ENCODE measurements at regions not wholly inside any gene's neighbourhood (a gene's known extent, or its start where the extent isn't known, plus 50 kb on each side); places are given as distances from the start of the nearest gene placed in this dataset.

- WGBS (ENCODE audit: extremely low coverage, insufficient coverage, insufficient read length), result no CpG with 5 or more reads among the region's 2 CpGs
Observed at GRCh38 chr12:76664731-76665130, 99.2 kb upstream of the ZDHHC17 start.

GRCh38 chr12:76666290-76666835 lies 97.6 kb upstream of the ZDHHC17 start:
- Histone ChIP-seq H3K4ac (ENCODE audit: low read depth, low read length) (no peak overlapping the region), H3K27ac (ENCODE audit: low read depth, low read length) (no peak overlapping the region), H2BK12ac (ENCODE audit: low read length) (no peak overlapping the region), H3K4me3 (ENCODE audit: low read depth, low read length) (no peak overlapping the region), H3K4me2 (ENCODE audit: low read length) (no peak overlapping the region), H2BK5ac (ENCODE audit: low read depth, low read length, poor library complexity) (no peak overlapping the region), H3K9me3 (ENCODE audit: insufficient read depth, low read depth, low read length) (no peaks in the 10 kb centered on the region), H3K4me1 (ENCODE audit: control insufficient read depth in 1 of 2, insufficient read depth in 2 of 2, low read length in 2 of 2) (peaks cover 4 to 9% of the 10 kb centered on the region in 2 experiments), H4K8ac (ENCODE audit: low read depth, low read length) (no peak overlapping the region), H3K79me1 (ENCODE audit: low read length) (peaks cover 7% of the 10 kb centered on the region), H3K18ac (ENCODE audit: low read length) (no peak overlapping the region), H3K79me2 (ENCODE audit: control insufficient read depth, insufficient read depth, low read length, poor library complexity) (no peaks in the 10 kb centered on the region), H3K23ac (ENCODE audit: low read length) (no peak overlapping the region), H3K27me3 (ENCODE audit: insufficient read depth, low read length) (no peaks in the 10 kb centered on the region), H2AFZ (ENCODE audit: insufficient read depth, low read length, poor library complexity) (no peak overlapping the region), H3K14ac (ENCODE audit: low read length) (no peak overlapping the region), H4K91ac (ENCODE audit: low read depth, low read length) (no peak overlapping the region), H4K12ac (ENCODE audit: low read depth, low read length) (no peak overlapping the region), H3K9ac (ENCODE audit: low read length) (no peak overlapping the region), H2BK120ac (ENCODE audit: insufficient read depth, low read length, poor library complexity) (no peak overlapping the region), H2AK5ac (ENCODE audit: low read length) (no peak overlapping the region), H3K36me3 (ENCODE audit: control insufficient read depth in 1 of 2, insufficient read depth in 2 of 2, low read length in 2 of 2) (no peaks in the 10 kb centered on the region)
- no CpG with 5 or more reads among the region's 6 CpGs for WGBS (ENCODE audit: extremely low coverage, insufficient coverage, insufficient read length)
- peak in 1 of 2 donors; percentile 17 for DNase-seq

More at GRCh38 chr12:76664731-76665130, 99.2 kb upstream of the ZDHHC17 start:
- no peaks in the 10 kb centered on the region for H3K79me2 ChIP-seq (ENCODE audit: control insufficient read depth, insufficient read depth, low read length, poor library complexity)
- peaks cover under 1 to 4% of the 10 kb centered on the region in 2 experiments for H3K4me1 ChIP-seq (ENCODE audit: control insufficient read depth in 1 of 2, insufficient read depth in 2 of 2, low read length in 2 of 2)
- no peak overlapping the region for H3K18ac ChIP-seq (ENCODE audit: low read length)
- no peak overlapping the region for H2BK12ac ChIP-seq (ENCODE audit: low read length)
- no peak overlapping the region for H3K23ac ChIP-seq (ENCODE audit: low read length)
- no peak overlapping the region for H2AK5ac ChIP-seq (ENCODE audit: low read length)
- H3K79me1 ChIP-seq (ENCODE audit: low read length), result peaks cover 1% of the 10 kb centered on the region
- no peaks in the 10 kb centered on the region for H3K9me3 ChIP-seq (ENCODE audit: insufficient read depth, low read depth, low read length)
- H3K4me3 ChIP-seq (ENCODE audit: low read depth, low read length), result no peak overlapping the region
- no peak overlapping the region for H4K8ac ChIP-seq (ENCODE audit: low read depth, low read length)
- no peak overlapping the region for H2BK120ac ChIP-seq (ENCODE audit: insufficient read depth, low read length, poor library complexity)
- no peaks in the 10 kb centered on the region for H3K36me3 ChIP-seq (ENCODE audit: control insufficient read depth in 1 of 2, insufficient read depth in 2 of 2, low read length in 2 of 2)
- H3K4me2 ChIP-seq (ENCODE audit: low read length), result no peak overlapping the region
- DNase-seq, result no peak
- no peak overlapping the region for H4K91ac ChIP-seq (ENCODE audit: low read depth, low read length)
- H2BK5ac ChIP-seq (ENCODE audit: low read depth, low read length, poor library complexity), result no peak overlapping the region
- H3K4ac ChIP-seq (ENCODE audit: low read depth, low read length), result no peak overlapping the region
- H3K27ac ChIP-seq (ENCODE audit: low read depth, low read length), result no peak overlapping the region
- H3K14ac ChIP-seq (ENCODE audit: low read length), result no peak overlapping the region
- H3K27me3 ChIP-seq (ENCODE audit: insufficient read depth, low read length), result no peaks in the 10 kb centered on the region
- H4K12ac ChIP-seq (ENCODE audit: low read depth, low read length), result no peak overlapping the region
- H2AFZ ChIP-seq (ENCODE audit: insufficient read depth, low read length, poor library complexity), result no peak overlapping the region
- H3K9ac ChIP-seq (ENCODE audit: low read length), result no peak overlapping the region

DNA sequence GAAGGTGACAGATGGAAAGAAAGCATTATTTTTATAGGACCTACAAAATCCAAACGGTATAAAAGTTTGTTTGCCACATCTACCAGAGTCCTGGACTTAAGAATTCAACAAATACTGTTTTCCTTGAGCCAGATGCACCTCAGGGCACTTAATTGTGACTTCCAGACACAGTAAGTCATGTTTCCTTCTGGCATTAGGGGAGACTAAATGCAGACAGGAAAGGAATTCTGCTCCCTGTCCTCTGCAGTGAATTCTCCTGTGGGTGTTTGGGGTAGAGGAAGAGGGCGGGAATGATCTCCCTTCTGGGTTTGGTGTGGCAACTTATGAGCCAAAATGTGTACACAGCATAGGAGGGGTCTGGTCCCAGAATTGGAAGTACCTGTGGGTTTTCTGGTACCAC lies 93.9 kb upstream of the ZDHHC17 start:
- Histone ChIP-seq H2BK12ac (ENCODE audit: low read length) (peak overlapping the region; percentile 32), H4K8ac (ENCODE audit: low read depth, low read length) (peak overlapping the region; percentile 39), H3K4me1 (ENCODE audit: control insufficient read depth in 1 of 2, insufficient read depth in 2 of 2, low read length in 2 of 2) (peaks cover 4 to 9% of the 10 kb centered on the region in 2 experiments), H3K79me1 (ENCODE audit: low read length) (peaks cover 7% of the 10 kb centered on the region), H3K4me2 (ENCODE audit: low read length) (peak overlapping the region; percentile 37), H3K27me3 (ENCODE audit: insufficient read depth, low read length) (no peaks in the 10 kb centered on the region), H2BK5ac (ENCODE audit: low read depth, low read length, poor library complexity) (peak overlapping the region; percentile 76), H3K4ac (ENCODE audit: low read depth, low read length) (no peak overlapping the region), H4K12ac (ENCODE audit: low read depth, low read length) (no peak overlapping the region), H2AFZ (ENCODE audit: insufficient read depth, low read length, poor library complexity) (no peak overlapping the region), H3K23ac (ENCODE audit: low read length) (no peak overlapping the region), H2AK5ac (ENCODE audit: low read length) (no peak overlapping the region), H3K18ac (ENCODE audit: low read length) (no peak overlapping the region), H3K36me3 (ENCODE audit: control insufficient read depth in 1 of 2, insufficient read depth in 2 of 2, low read length in 2 of 2) (no peaks in the 10 kb centered on the region), H3K14ac (ENCODE audit: low read length) (no peak overlapping the region), H3K4me3 (ENCODE audit: low read depth, low read length) (no peak overlapping the region), H3K9me3 (ENCODE audit: insufficient read depth, low read depth, low read length) (no peaks in the 10 kb centered on the region), H2BK120ac (ENCODE audit: insufficient read depth, low read length, poor library complexity) (peak overlapping the region; percentile 49), H3K27ac (ENCODE audit: low read depth, low read length) (peak overlapping the region; percentile 93), H4K91ac (ENCODE audit: low read depth, low read length) (peak overlapping the region; percentile 82), H3K79me2 (ENCODE audit: control insufficient read depth, insufficient read depth, low read length, poor library complexity) (no peaks in the 10 kb centered on the region), H3K9ac (ENCODE audit: low read length) (no peak overlapping the region)
- no CpG with 5 or more reads among the region's 2 CpGs for WGBS (ENCODE audit: extremely low coverage, insufficient coverage, insufficient read length)
- no peak for DNase-seq

DNA sequence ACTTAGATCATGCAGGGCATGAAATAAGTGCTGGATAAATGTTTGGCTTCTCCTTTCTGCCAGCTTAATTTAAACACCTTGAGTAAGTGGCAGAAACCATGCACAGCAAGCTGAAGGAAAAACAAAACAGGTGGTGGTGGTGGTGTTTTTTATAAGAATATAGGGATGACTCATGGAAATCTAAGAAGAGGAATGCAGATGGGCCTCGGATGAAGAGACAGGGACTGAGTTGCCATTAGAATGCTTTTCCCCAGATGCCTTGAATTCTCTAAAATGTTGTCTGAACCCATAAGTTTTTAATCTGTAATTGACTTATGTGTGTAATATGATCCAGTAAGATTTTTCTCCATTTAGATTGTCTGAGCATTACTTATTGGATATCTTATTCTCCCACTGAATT lies 93.1 kb upstream of the ZDHHC17 start:
- Histone ChIP-seq H2BK5ac (ENCODE audit: low read depth, low read length, poor library complexity) (no peak overlapping the region), H4K12ac (ENCODE audit: low read depth, low read length) (no peak overlapping the region), H3K4me1 (ENCODE audit: control insufficient read depth in 1 of 2, insufficient read depth in 2 of 2, low read length in 2 of 2) (peaks cover 4 to 9% of the 10 kb centered on the region in 2 experiments), H2AFZ (ENCODE audit: insufficient read depth, low read length, poor library complexity) (no peak overlapping the region), H2BK120ac (ENCODE audit: insufficient read depth, low read length, poor library complexity) (no peak overlapping the region), H3K79me1 (ENCODE audit: low read length) (peaks cover 7% of the 10 kb centered on the region), H3K27me3 (ENCODE audit: insufficient read depth, low read length) (no peaks in the 10 kb centered on the region), H3K14ac (ENCODE audit: low read length) (no peak overlapping the region), H3K27ac (ENCODE audit: low read depth, low read length) (peak overlapping the region; percentile 66), H3K4ac (ENCODE audit: low read depth, low read length) (no peak overlapping the region), H3K4me2 (ENCODE audit: low read length) (no peak overlapping the region), H3K4me3 (ENCODE audit: low read depth, low read length) (no peak overlapping the region), H3K9me3 (ENCODE audit: insufficient read depth, low read depth, low read length) (no peaks in the 10 kb centered on the region), H3K79me2 (ENCODE audit: control insufficient read depth, insufficient read depth, low read length, poor library complexity) (no peaks in the 10 kb centered on the region), H3K18ac (ENCODE audit: low read length) (no peak overlapping the region), H4K91ac (ENCODE audit: low read depth, low read length) (no peak overlapping the region), H2BK12ac (ENCODE audit: low read length) (no peak overlapping the region), H3K36me3 (ENCODE audit: control insufficient read depth in 1 of 2, insufficient read depth in 2 of 2, low read length in 2 of 2) (no peaks in the 10 kb centered on the region), H3K23ac (ENCODE audit: low read length) (no peak overlapping the region), H3K9ac (ENCODE audit: low read length) (no peak overlapping the region), H2AK5ac (ENCODE audit: low read length) (no peak overlapping the region), H4K8ac (ENCODE audit: low read depth, low read length) (no peak overlapping the region)
- DNase-seq, result no peak
- WGBS (ENCODE audit: extremely low coverage, insufficient coverage, insufficient read length), result no CpG with 5 or more reads among the region's 1 CpG

Data from trophoblast cell (in vitro differentiated cells and primary cell).